ENCODE measurements at regions not wholly inside any gene's neighbourhood (a gene's known extent, or its start where the extent isn't known, plus 50 kb on each side); places are given as distances from the start of the nearest gene placed in this dataset.

DNA sequence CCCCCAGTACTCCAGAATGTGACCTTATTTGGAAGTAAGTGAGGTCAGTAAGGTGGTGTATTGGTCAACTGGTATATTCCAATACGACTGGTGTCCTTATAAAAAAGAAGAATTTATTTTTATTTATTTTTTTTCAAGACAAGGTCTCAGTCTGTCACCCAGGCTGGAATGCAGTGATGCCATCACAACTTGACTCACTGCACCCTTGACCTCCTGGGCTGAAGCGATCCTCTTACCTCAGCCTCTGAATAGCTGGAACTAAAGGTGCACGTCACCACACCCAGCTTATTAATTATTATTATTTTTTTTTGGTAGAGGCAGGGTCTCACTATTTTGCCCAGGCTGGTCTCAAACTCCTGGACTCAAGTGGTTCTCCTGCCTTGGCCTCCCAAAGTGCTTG is 115.1 kb upstream of the PITX2 start:
- no peaks in the 10 kb centered on the region for H3K36me3 Mint-ChIP-seq (ENCODE audit: low read depth)
- H3K27ac Mint-ChIP-seq: no peak overlapping the region
- no peaks in the 10 kb centered on the region for H3K27me3 Mint-ChIP-seq (ENCODE audit: low read depth)
- H3K4me1 Mint-ChIP-seq (ENCODE audit: low read depth): no peaks in the 10 kb centered on the region
- H3K9me3 Mint-ChIP-seq: no peaks in the 10 kb centered on the region
- no peak overlapping the region for H3K4me3 Mint-ChIP-seq
- DNase-seq (ENCODE audit: low spot score): no peak

DNA sequence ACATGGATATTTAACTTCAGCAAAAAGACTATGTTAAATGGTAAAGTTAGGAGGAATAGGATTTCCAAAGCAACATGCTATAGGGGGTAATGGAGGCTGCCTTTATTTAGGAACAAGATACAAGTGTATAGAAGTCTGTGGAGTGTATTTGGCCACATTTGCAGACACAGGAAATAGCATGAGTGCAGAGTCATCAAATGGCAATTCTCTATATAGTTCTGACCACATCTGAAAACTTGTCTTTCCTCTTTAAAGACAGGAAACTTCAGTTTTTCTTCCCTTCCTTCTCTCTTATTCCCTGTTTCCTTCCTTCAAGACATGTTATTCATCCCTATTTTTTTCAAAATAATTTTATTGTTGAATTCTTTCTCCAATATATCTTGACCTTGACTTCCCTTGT is 119.3 kb upstream of the PITX2 start:
- H3K27me3 Mint-ChIP-seq (ENCODE audit: low read depth): no peaks in the 10 kb centered on the region
- H3K4me3 Mint-ChIP-seq: no peak overlapping the region
- no peaks in the 10 kb centered on the region for H3K36me3 Mint-ChIP-seq (ENCODE audit: low read depth)
- H3K4me1 Mint-ChIP-seq (ENCODE audit: low read depth): no peaks in the 10 kb centered on the region
- DNase-seq (ENCODE audit: low spot score): no peak
- no peak overlapping the region for H3K27ac Mint-ChIP-seq
- no peaks in the 10 kb centered on the region for H3K9me3 Mint-ChIP-seq

DNA sequence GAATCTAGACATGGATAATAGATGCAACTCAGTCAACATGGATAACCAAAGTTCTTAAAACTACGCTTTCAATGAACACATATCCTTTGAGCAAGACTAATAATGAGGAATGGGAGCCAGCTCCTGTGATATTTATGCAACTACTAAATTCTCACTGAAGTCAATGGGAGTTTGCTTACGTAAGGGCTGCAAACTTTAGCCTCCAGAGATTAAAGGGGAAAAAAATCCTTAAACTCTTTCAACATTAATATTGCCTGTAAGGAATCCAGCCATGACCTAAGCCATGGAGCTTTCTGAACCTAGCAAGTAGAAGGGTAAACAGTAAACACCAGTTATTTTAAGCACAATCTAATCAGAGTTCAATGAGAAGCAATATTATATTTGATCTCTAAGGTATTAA is 125.2 kb upstream of the PITX2 start:
- Mint-ChIP-seq H3K4me3 (no peak overlapping the region), H3K9me3 (no peaks in the 10 kb centered on the region), H3K27ac (no peak overlapping the region), H3K36me3 (ENCODE audit: low read depth) (no peaks in the 10 kb centered on the region), H3K27me3 (ENCODE audit: low read depth) (no peaks in the 10 kb centered on the region), H3K4me1 (ENCODE audit: low read depth) (no peaks in the 10 kb centered on the region)
- no peak for DNase-seq (ENCODE audit: low spot score)

- DNase-seq (ENCODE audit: low spot score): no peak
- no peaks in the 10 kb centered on the region for H3K4me1 Mint-ChIP-seq (ENCODE audit: low read depth)
- H3K4me3 Mint-ChIP-seq: no peak overlapping the region
- no peaks in the 10 kb centered on the region for H3K9me3 Mint-ChIP-seq
- H3K27ac Mint-ChIP-seq: no peak overlapping the region
- no peaks in the 10 kb centered on the region for H3K36me3 Mint-ChIP-seq (ENCODE audit: low read depth)
- no peaks in the 10 kb centered on the region for H3K27me3 Mint-ChIP-seq (ENCODE audit: low read depth)
Measured at GRCh38 chr4:110751183-110751582, 128.3 kb upstream of the PITX2 start.

DNA sequence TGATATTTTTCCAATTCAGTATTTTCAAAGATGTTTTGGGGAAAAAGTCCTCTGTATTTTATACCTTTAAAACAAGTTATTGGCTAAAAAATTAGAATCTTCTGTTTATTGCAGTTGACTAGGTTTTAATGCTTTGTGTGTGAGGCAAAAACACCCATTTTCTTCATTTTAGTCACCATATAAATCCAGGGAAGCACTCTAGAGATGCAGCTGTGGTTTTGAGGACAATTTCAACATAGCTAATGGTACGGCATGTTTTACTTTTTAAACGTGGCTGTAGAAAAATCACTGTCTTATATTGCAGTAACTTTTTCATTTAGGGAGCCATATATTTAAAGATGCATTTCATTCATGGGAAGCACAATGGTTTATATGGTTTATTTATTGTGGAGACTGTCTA is 129.1 kb upstream of the PITX2 start:
- Mint-ChIP-seq H3K4me1 (ENCODE audit: low read depth) (no peaks in the 10 kb centered on the region), H3K27me3 (ENCODE audit: low read depth) (no peaks in the 10 kb centered on the region), H3K4me3 (no peak overlapping the region), H3K9me3 (no peaks in the 10 kb centered on the region), H3K27ac (no peak overlapping the region), H3K36me3 (ENCODE audit: low read depth) (no peaks in the 10 kb centered on the region)
- DNase-seq (ENCODE audit: low spot score): no peak

- H3K27ac Mint-ChIP-seq: no peak overlapping the region
- H3K4me3 Mint-ChIP-seq: no peak overlapping the region
- DNase-seq (ENCODE audit: low spot score): no peak
- H3K9me3 Mint-ChIP-seq: no peaks in the 10 kb centered on the region
- H3K27me3 Mint-ChIP-seq (ENCODE audit: low read depth): no peaks in the 10 kb centered on the region
- H3K36me3 Mint-ChIP-seq (ENCODE audit: low read depth): no peaks in the 10 kb centered on the region
- no peaks in the 10 kb centered on the region for H3K4me1 Mint-ChIP-seq (ENCODE audit: low read depth)
Measured at GRCh38 chr4:110753466-110753865, 130.6 kb upstream of the PITX2 start.

GRCh38 chr4:110754716-110755115 is 131.8 kb upstream of the PITX2 start:
- Mint-ChIP-seq H3K27me3 (ENCODE audit: low read depth) (no peaks in the 10 kb centered on the region), H3K4me1 (ENCODE audit: low read depth) (no peaks in the 10 kb centered on the region), H3K4me3 (no peak overlapping the region), H3K36me3 (ENCODE audit: low read depth) (no peaks in the 10 kb centered on the region), H3K9me3 (no peaks in the 10 kb centered on the region), H3K27ac (no peak overlapping the region)
- no peak for DNase-seq (ENCODE audit: low spot score)

DNA sequence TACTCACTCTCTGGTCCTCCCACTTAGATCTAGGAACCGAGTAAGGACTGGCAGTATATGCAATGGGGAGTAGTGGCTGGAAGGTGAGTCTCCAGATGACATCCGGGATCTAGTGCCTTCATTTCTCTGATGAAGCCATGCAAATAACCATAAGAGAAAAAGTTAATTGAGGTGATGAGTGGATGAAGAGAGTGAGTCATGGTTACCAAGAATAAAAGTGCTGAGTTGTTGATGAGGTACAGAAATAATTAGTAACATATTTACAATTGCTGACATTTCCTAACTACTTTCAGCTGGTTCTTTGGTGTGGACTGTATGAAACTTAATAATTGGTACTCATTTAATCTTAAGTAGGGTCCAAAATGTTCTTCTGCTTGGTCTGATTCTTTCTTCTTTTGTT is 146.7 kb upstream of the PITX2 start:
- DNase-seq (ENCODE audit: low spot score): no peak
- Mint-ChIP-seq H3K9me3 (no peaks in the 10 kb centered on the region), H3K4me3 (no peak overlapping the region), H3K36me3 (ENCODE audit: low read depth) (no peaks in the 10 kb centered on the region), H3K4me1 (ENCODE audit: low read depth) (peaks cover 1% of the 10 kb centered on the region), H3K27ac (no peak overlapping the region), H3K27me3 (ENCODE audit: low read depth) (no peaks in the 10 kb centered on the region)

DNA sequence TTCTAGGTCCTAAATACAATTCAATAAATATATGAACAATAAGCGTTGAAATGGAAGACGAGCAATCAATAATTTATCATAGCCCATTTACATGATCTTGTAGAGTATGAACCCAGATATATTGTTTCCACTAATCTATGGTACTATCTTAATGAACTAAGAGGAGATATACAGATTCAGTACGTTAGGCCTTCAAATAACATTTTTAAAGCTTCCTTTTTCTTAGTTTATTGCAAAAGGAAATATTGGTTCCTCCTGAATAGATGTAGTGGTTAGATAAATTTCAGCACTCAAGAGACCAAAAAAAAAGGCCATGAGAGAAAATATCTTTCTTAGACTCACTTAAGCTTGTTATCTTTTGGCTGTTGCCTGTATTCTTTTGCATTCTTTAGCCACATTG is 147.5 kb upstream of the PITX2 start:
- Mint-ChIP-seq H3K36me3 (ENCODE audit: low read depth) (no peaks in the 10 kb centered on the region), H3K27me3 (ENCODE audit: low read depth) (no peaks in the 10 kb centered on the region), H3K4me1 (ENCODE audit: low read depth) (peaks cover 1% of the 10 kb centered on the region), H3K27ac (no peak overlapping the region), H3K4me3 (no peak overlapping the region), H3K9me3 (no peaks in the 10 kb centered on the region)
- no peak for DNase-seq (ENCODE audit: low spot score)

- no peaks in the 10 kb centered on the region for H3K4me1 Mint-ChIP-seq (ENCODE audit: low read depth)
- no peaks in the 10 kb centered on the region for H3K9me3 Mint-ChIP-seq
- no peaks in the 10 kb centered on the region for H3K27me3 Mint-ChIP-seq (ENCODE audit: low read depth)
- no peak overlapping the region for H3K4me3 Mint-ChIP-seq
- H3K36me3 Mint-ChIP-seq (ENCODE audit: low read depth): no peaks in the 10 kb centered on the region
- no peak overlapping the region for H3K27ac Mint-ChIP-seq
- no peak for DNase-seq (ENCODE audit: low spot score)
Measured at GRCh38 chr4:110778521-110778920, 155.6 kb upstream of the PITX2 start.

- Mint-ChIP-seq H3K36me3 (ENCODE audit: low read depth) (no peaks in the 10 kb centered on the region), H3K27me3 (ENCODE audit: low read depth) (no peaks in the 10 kb centered on the region), H3K9me3 (no peaks in the 10 kb centered on the region), H3K27ac (no peak overlapping the region), H3K4me3 (no peak overlapping the region), H3K4me1 (ENCODE audit: low read depth) (no peaks in the 10 kb centered on the region)
- no peak for DNase-seq (ENCODE audit: low spot score)
Measured at GRCh38 chr4:110780538-110780937, 157.7 kb upstream of the PITX2 start.

DNA sequence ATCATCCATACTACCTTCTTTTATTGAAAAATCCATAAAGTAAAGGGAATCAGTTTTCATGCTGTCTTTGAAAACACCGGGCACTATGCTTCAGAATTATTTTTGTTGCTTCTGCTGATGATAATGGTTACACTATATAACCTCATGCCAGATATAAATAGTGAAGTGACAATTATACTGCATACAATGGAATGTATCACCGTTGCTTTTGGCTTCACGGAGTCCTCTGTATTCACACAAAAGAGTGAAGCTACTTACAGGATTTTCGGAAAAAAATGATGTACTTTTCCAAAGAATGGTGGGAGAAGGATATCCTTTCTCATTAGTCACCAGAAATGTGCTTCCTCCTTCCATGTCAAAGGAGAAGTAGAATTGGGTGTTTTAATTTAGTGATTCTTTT is 159.1 kb upstream of the PITX2 start:
- no peak for DNase-seq (ENCODE audit: low spot score)
- no peaks in the 10 kb centered on the region for H3K9me3 Mint-ChIP-seq
- no peaks in the 10 kb centered on the region for H3K27me3 Mint-ChIP-seq (ENCODE audit: low read depth)
- H3K4me1 Mint-ChIP-seq (ENCODE audit: low read depth): no peaks in the 10 kb centered on the region
- no peaks in the 10 kb centered on the region for H3K36me3 Mint-ChIP-seq (ENCODE audit: low read depth)
- H3K4me3 Mint-ChIP-seq: no peak overlapping the region
- no peak overlapping the region for H3K27ac Mint-ChIP-seq

DNA sequence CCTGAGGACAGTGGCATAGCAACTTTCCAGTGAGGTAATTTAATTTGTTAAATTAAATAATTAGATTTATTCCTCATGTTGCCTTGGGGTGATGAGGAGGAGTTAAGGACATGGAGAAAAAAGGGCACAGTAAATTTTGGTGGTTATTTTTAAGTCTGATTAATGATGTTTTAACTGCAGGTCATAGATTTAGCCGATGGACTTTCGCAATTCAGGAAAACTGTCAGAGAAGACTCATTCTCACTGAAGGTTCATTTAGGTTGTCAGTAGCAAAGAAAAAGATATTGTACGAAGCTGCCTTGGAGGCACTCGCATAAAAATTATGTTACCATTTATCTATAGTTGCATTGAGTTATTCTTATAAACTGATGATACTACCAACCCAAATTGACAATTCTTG is 164.2 kb upstream of the PITX2 start:
- Mint-ChIP-seq H3K4me3 (no peak overlapping the region), H3K27me3 (ENCODE audit: low read depth) (no peaks in the 10 kb centered on the region), H3K4me1 (ENCODE audit: low read depth) (no peaks in the 10 kb centered on the region), H3K27ac (no peak overlapping the region), H3K36me3 (ENCODE audit: low read depth) (no peaks in the 10 kb centered on the region), H3K9me3 (no peaks in the 10 kb centered on the region)
- DNase-seq (ENCODE audit: low spot score): no peak

DNA sequence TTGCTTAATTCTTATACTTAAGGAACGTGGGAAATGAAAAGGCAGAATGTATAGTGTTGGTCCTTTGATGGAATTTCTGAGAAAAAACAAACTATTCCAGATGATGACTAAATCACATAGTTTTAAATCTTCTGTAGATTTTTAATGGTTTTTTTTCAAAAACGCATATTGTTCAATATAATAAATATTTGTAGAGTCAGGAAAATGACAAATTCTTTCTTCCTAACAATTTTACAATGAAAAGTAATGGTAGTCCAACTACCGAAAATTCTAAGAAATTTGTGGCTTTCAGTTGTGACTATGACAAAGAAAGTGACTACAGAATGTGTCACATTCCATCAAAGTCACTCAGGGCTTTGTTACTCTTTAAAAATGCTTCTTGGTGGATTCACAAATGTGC is 164.8 kb upstream of the PITX2 start:
- H3K4me1 Mint-ChIP-seq (ENCODE audit: low read depth): no peaks in the 10 kb centered on the region
- no peak overlapping the region for H3K4me3 Mint-ChIP-seq
- H3K36me3 Mint-ChIP-seq (ENCODE audit: low read depth): no peaks in the 10 kb centered on the region
- no peak overlapping the region for H3K27ac Mint-ChIP-seq
- DNase-seq (ENCODE audit: low spot score): no peak
- H3K27me3 Mint-ChIP-seq (ENCODE audit: low read depth): no peaks in the 10 kb centered on the region
- no peaks in the 10 kb centered on the region for H3K9me3 Mint-ChIP-seq

- no peak for DNase-seq (ENCODE audit: low spot score)
- no peaks in the 10 kb centered on the region for H3K9me3 Mint-ChIP-seq
- H3K27me3 Mint-ChIP-seq (ENCODE audit: low read depth): no peaks in the 10 kb centered on the region
- H3K36me3 Mint-ChIP-seq (ENCODE audit: low read depth): no peaks in the 10 kb centered on the region
- H3K4me3 Mint-ChIP-seq: no peak overlapping the region
- no peaks in the 10 kb centered on the region for H3K4me1 Mint-ChIP-seq (ENCODE audit: low read depth)
- H3K27ac Mint-ChIP-seq: no peak overlapping the region
Measured at GRCh38 chr4:110788302-110788701, 165.4 kb upstream of the PITX2 start.

DNA sequence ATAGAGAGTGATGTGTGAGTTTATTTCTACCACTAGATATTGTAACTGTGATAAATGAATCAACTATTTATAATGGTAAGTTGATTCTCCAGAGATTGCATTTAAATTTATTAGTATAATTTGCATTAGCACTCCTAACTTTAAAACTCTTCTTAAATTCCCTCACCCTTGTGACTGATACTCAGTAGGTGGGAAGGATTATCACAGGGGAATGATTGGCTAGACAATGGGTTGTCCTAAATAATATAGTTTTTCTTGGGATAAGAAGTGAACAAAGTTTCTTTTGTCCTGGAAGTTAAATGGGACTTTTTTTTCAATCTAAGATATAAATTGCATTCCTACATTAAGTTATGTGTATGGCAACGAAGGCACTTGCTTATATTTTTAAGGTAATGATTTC is 169.2 kb upstream of the PITX2 start:
- H3K4me3 Mint-ChIP-seq: no peak overlapping the region
- no peak for DNase-seq (ENCODE audit: low spot score)
- H3K9me3 Mint-ChIP-seq: no peaks in the 10 kb centered on the region
- no peaks in the 10 kb centered on the region for H3K27me3 Mint-ChIP-seq (ENCODE audit: low read depth)
- H3K27ac Mint-ChIP-seq: no peak overlapping the region
- H3K36me3 Mint-ChIP-seq (ENCODE audit: low read depth): no peaks in the 10 kb centered on the region
- no peaks in the 10 kb centered on the region for H3K4me1 Mint-ChIP-seq (ENCODE audit: low read depth)

Measured in T-helper 2 cell treated with Interferon-gamma antibody and Interleukin-4, amounts not matched to agents 5 μg/mL and 100 μg/mL, for 36 hours (primary cell).